Glomerular visceral epithelial cell (primary cell): ENCODE measurements at regions not wholly inside any gene's neighbourhood (a gene's known extent, or its start where the extent isn't known, plus 50 kb on each side); places are given as distances from the start of the nearest gene placed in this dataset.
"Not testable (repeated sequence)": the region's sequence is repeated elsewhere in the genome, so short reads cannot be mapped to it uniquely, and the experiment has no call there.

Source experiments
- DNase-seq: peaks from one replicate; pipeline ENCODE4 v3.0.0-alpha.2; 2016; ENCODE audit errors: extremely low spot score

- DNase-seq = not testable (repeated sequence)
These were observed 177.2 kb upstream of the TBX18 start for GRCh38 chr6:84941609-84942008.

- DNase-seq = no peak
These were observed 164.8 kb upstream of the TBX18 start for GRCh38 chr6:84929212-84929611.

GRCh38 chr6:84927551-84927950, 163.2 kb upstream of the TBX18 start:
- no peak for DNase-seq

- no peak for DNase-seq
These were observed 162.1 kb upstream of the TBX18 start for GRCh38 chr6:84926189-84927155.

- no peak for DNase-seq
These were observed 157.5 kb upstream of the TBX18 start for GRCh38 chr6:84921891-84922290.

- DNase-seq = no peak
These were observed 155.6 kb upstream of the TBX18 start for GRCh38 chr6:84920021-84920420.

GRCh38 chr6:84916704-84917103, 152.3 kb upstream of the TBX18 start:
- no peak for DNase-seq

- DNase-seq = no peak
These were observed 148.3 kb upstream of the TBX18 start for GRCh38 chr6:84912472-84913322.

GRCh38 chr6:84910906-84911607, 146.7 kb upstream of the TBX18 start:
- DNase-seq = no peak

GRCh38 chr6:84908304-84908904, 144.0 kb upstream of the TBX18 start:
- DNase-seq = no peak

GRCh38 chr6:84906514-84906913, 142.1 kb upstream of the TBX18 start:
- no peak for DNase-seq

- DNase-seq = no peak
These were observed 141.4 kb upstream of the TBX18 start for GRCh38 chr6:84905823-84906222.

GRCh38 chr6:84902354-84902928, 138.0 kb upstream of the TBX18 start:
- peak; percentile 6 for DNase-seq

- no peak for DNase-seq
These were observed 133.7 kb upstream of the TBX18 start for GRCh38 chr6:84897988-84898594.

- DNase-seq = no peak
These were observed 132.6 kb upstream of the TBX18 start for GRCh38 chr6:84897011-84897410.

- DNase-seq = peak; percentile 30
These were observed 128.3 kb upstream of the TBX18 start for GRCh38 chr6:84892671-84893070.

- peak; percentile 12 for DNase-seq
These were observed 118.7 kb upstream of the TBX18 start for GRCh38 chr6:84882768-84883766.

GRCh38 chr6:84879385-84879784, 115.0 kb upstream of the TBX18 start:
- DNase-seq = not testable (repeated sequence)

GRCh38 chr6:84877515-84878210, 113.3 kb upstream of the TBX18 start:
- no peak for DNase-seq
